GM21423 (cell line): ENCODE measurements at regions not wholly inside any gene's neighbourhood (a gene's known extent, or its start where the extent isn't known, plus 50 kb on each side); places are given as distances from the start of the nearest gene placed in this dataset.

ENCODE experiments used
- ATAC-seq: cut with Tn5 transposase; IDR thresholded peaks from one replicate; pipeline ENCODE4 v1.9.1; 2021; ENCODE audit warnings: mild to moderate bottlenecking, moderate library complexity; ENCODE audit not compliant: unreplicated experiment

- no peak for ATAC-seq
These were observed 195.7 kb downstream of the GASK1B start for GRCh38 chr4:157977086-157977485.

GRCh38 chr4:157973297-157973696 lies 199.5 kb downstream of the GASK1B start:
- no peak for ATAC-seq

- no peak for ATAC-seq
These were observed 208.4 kb downstream of the GASK1B start for GRCh38 chr4:157964463-157964862.

GRCh38 chr4:157961229-157961990 lies 211.4 kb downstream of the GASK1B start:
- ATAC-seq = no peak

GRCh38 chr4:157957905-157958304 lies 214.9 kb downstream of the GASK1B start:
- no peak for ATAC-seq

GRCh38 chr4:157942017-157942416 lies 230.8 kb downstream of the GASK1B start:
- no peak for ATAC-seq

GRCh38 chr4:157934151-157934550 lies 238.7 kb downstream of the GASK1B start:
- no peak for ATAC-seq

GRCh38 chr4:157932936-157933335 lies 239.9 kb downstream of the GASK1B start:
- ATAC-seq = no peak

GRCh38 chr4:157929486-157929885 lies 243.3 kb downstream of the GASK1B start:
- no peak for ATAC-seq

GRCh38 chr4:157918036-157918832 lies 254.6 kb downstream of the GASK1B start:
- ATAC-seq = no peak

- no peak for ATAC-seq
These were observed 260.6 kb downstream of the GASK1B start for GRCh38 chr4:157912212-157912611.

- no peak for ATAC-seq
These were observed 261.2 kb downstream of the GASK1B start for GRCh38 chr4:157911662-157912061.

GRCh38 chr4:157908691-157909090 lies 264.1 kb downstream of the GASK1B start:
- no peak for ATAC-seq

- ATAC-seq = no peak
These were observed 264.8 kb downstream of the GASK1B start for GRCh38 chr4:157908031-157908430.

GRCh38 chr4:157907226-157907946 lies 265.4 kb downstream of the GASK1B start:
- ATAC-seq = no peak

GRCh38 chr4:157898836-157899605 lies 273.8 kb downstream of the GASK1B start:
- ATAC-seq = no peak

- no peak for ATAC-seq
These were observed 274.9 kb downstream of the GASK1B start for GRCh38 chr4:157897855-157898370.

GRCh38 chr4:157896726-157897125 lies 276.1 kb downstream of the GASK1B start:
- no peak for ATAC-seq

GRCh38 chr4:157895205-157895604 lies 277.6 kb downstream of the GASK1B start:
- ATAC-seq = no peak

- no peak for ATAC-seq
These were observed 283.0 kb downstream of the GASK1B start for GRCh38 chr4:157889788-157890187.

- no peak for ATAC-seq
These were observed 284.5 kb downstream of the GASK1B start for GRCh38 chr4:157888281-157888680.
